HEK293 (cell line): ENCODE measurements at regions not wholly inside any gene's neighbourhood (a gene's known extent, or its start where the extent isn't known, plus 50 kb on each side); places are given as distances from the start of the nearest gene placed in this dataset.

Experiments used
- CTCF ChIA-PET: fragments of 350-600 bp; formaldehyde crosslinking; extraction: SDS; loops from one replicate; lab custom pipeline; 2021; ENCODE audit warnings: antibody characterized with exemption; lab: Yijun Ruan, JAX
- POLR2A ChIA-PET: fragments of 300-600 bp; formaldehyde crosslinking; extraction: SDS; loops from one replicate; lab custom pipeline; 2020; ENCODE audit warnings: antibody characterized with exemption, inconsistent platforms; lab: Yijun Ruan, JAX
- H3K27ac ChIP-seq: fragments of 200-500 bp; sonication (Bioruptor generic); 2 replicates; pipeline ENCODE4 v1.5.1; 2014; ENCODE audit warnings: low read depth, low read length, control low read depth, inconsistent platforms; ENCODE audit errors: extremely low read depth
- H3K36me3 ChIP-seq, 2 experiments: fragments of 200-500 bp in 1 of 2; sonication (Bioruptor generic) in 1 of 2; 1 replicate in 1 of 2; 2 replicates in 1 of 2; pipeline ENCODE4 v1.5.1; 2014 to 2017; ENCODE audit warnings: inconsistent platforms in 2 of 2, low read length in 2 of 2; ENCODE audit not compliant: control insufficient read depth in 2 of 2, insufficient read depth in 1 of 2
- H3K4me1 ChIP-seq: fragments of 200-500 bp; sonication (Bioruptor generic); 2 replicates; pipeline ENCODE4 v1.5.1; 2014; ENCODE audit warnings: mild to moderate bottlenecking, low read length, inconsistent platforms; ENCODE audit not compliant: control insufficient read depth, insufficient read depth
- H3K4me3 ChIP-seq: 2 replicates; pipeline ENCODE4 v1.5.1; 2011; ENCODE audit warnings: low read depth, mild to moderate bottlenecking, control low read depth, low read length, moderate library complexity
- H3K9me3 ChIP-seq: fragments of 200-500 bp; sonication (Bioruptor generic); 2 replicates; pipeline ENCODE4 v1.5.1; 2014; ENCODE audit warnings: low read depth, low read length, inconsistent platforms; ENCODE audit not compliant: control insufficient read depth, insufficient read depth
- FEZF1 ChIP-seq: fragments of 450-650 bp; formaldehyde crosslinking; IDR thresholded peaks from 2 replicates; pipeline ENCODE4 v1.5.1; 2016; ENCODE audit warnings: missing biosample characterization, missing genetic modification characterization
- KLF1 ChIP-seq: fragments of 450-650 bp; formaldehyde crosslinking; IDR thresholded peaks from 2 replicates; pipeline ENCODE4 v1.5.1; 2016; ENCODE audit warnings: missing biosample characterization, missing genetic modification characterization
- MZF1 ChIP-seq: fragments of 450-650 bp; formaldehyde crosslinking; IDR thresholded peaks from 2 replicates; pipeline ENCODE4 v1.5.1; 2017; ENCODE audit warnings: missing biosample characterization, missing genetic modification characterization, borderline replicate concordance
- SP3 ChIP-seq: fragments of 450-650 bp; formaldehyde crosslinking; IDR thresholded peaks from 2 replicates; pipeline ENCODE4 v1.5.1; 2016; ENCODE audit warnings: missing biosample characterization, missing genetic modification characterization
- WT1 ChIP-seq: fragments of 450-650 bp; formaldehyde crosslinking; IDR thresholded peaks from 2 replicates; pipeline ENCODE4 v1.5.1; 2016; ENCODE audit warnings: missing biosample characterization, missing genetic modification characterization
- ZNF132 ChIP-seq: fragments of 450-650 bp; formaldehyde crosslinking; IDR thresholded peaks from 2 replicates; pipeline ENCODE4 v1.5.1; 2017; ENCODE audit warnings: missing biosample characterization, missing genetic modification characterization, borderline replicate concordance
- ZNF155 ChIP-seq: fragments of 450-650 bp; formaldehyde crosslinking; IDR thresholded peaks from 2 replicates; pipeline ENCODE4 v1.5.1; 2016; ENCODE audit warnings: missing biosample characterization, missing genetic modification characterization
- ZNF24 ChIP-seq: fragments of 450-650 bp; formaldehyde crosslinking; IDR thresholded peaks from 2 replicates; pipeline ENCODE4 v1.5.1; 2016; ENCODE audit warnings: missing biosample characterization, missing genetic modification characterization
- ZNF302 ChIP-seq: fragments of 450-650 bp; formaldehyde crosslinking; IDR thresholded peaks from 2 replicates; pipeline ENCODE4 v1.5.1; 2016; ENCODE audit warnings: missing biosample characterization, missing genetic modification characterization, low read depth
- ZNF404 ChIP-seq: fragments of 450-650 bp; formaldehyde crosslinking; IDR thresholded peaks from 2 replicates; pipeline ENCODE4 v1.5.1; 2017; ENCODE audit warnings: missing biosample characterization, missing genetic modification characterization
- ZNF549 ChIP-seq: fragments of 450-650 bp; IDR thresholded peaks from 2 replicates; pipeline ENCODE4 v1.5.1; 2018; ENCODE audit warnings: missing biosample characterization, missing genetic modification characterization, mild to moderate bottlenecking, inconsistent platforms, moderate library complexity
- ZNF629 ChIP-seq: fragments of 450-650 bp; formaldehyde crosslinking; IDR thresholded peaks from 2 replicates; pipeline ENCODE4 v1.5.1; 2017; ENCODE audit warnings: missing biosample characterization, missing genetic modification characterization
- ZNF677 ChIP-seq: fragments of 450-650 bp; IDR thresholded peaks from 2 replicates; pipeline ENCODE4 v1.5.0; 2018; ENCODE audit warnings: missing biosample characterization, mild to moderate bottlenecking, missing genetic modification characterization, moderate library complexity
- TF ChIP-seq, protein P1 (sequence below): IDR thresholded peaks from 2 replicates; pipeline ENCODE4 v1.6.1; 2011; ENCODE audit warnings: mild to moderate bottlenecking, low read depth, low read length, borderline replicate concordance
- TF ChIP-seq, protein P2 (sequence below): fragments of 450-650 bp; formaldehyde crosslinking; IDR thresholded peaks from 2 replicates; pipeline ENCODE4 v1.5.0; 2017; ENCODE audit warnings: missing biosample characterization, missing genetic modification characterization, borderline replicate concordance
- TF ChIP-seq, protein P3 (sequence below): fragments of 450-650 bp; formaldehyde crosslinking; IDR thresholded peaks from 2 replicates; pipeline ENCODE4 v1.5.1; 2016; ENCODE audit warnings: missing biosample characterization, missing genetic modification characterization
- TF ChIP-seq, protein P4 (sequence below): fragments of 450-650 bp; formaldehyde crosslinking; IDR thresholded peaks from 2 replicates; pipeline ENCODE4 v1.5.1; 2016; ENCODE audit warnings: missing biosample characterization, missing genetic modification characterization

DNA sequence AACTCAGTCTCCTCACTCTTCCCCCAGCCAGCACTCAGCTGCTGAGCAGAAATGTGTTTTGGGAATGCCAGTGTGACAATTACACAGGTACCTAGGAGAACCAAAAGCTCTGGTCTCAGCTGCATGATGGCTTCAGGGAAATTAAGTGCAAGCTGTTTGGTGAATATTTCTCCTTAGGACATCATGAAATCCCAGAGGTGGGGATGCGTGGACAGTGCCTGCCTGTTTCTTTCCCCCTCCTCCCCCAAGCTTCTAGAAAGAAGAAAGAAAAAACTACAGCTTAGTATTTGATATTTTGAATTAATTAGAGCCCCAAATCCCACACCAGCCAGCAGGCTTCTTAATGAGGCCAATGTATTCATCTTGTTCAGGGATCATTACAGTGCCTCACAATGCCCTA is 243.0 kb downstream of the IDS start (continued):
- TF ChIP-seq, protein P1, sequence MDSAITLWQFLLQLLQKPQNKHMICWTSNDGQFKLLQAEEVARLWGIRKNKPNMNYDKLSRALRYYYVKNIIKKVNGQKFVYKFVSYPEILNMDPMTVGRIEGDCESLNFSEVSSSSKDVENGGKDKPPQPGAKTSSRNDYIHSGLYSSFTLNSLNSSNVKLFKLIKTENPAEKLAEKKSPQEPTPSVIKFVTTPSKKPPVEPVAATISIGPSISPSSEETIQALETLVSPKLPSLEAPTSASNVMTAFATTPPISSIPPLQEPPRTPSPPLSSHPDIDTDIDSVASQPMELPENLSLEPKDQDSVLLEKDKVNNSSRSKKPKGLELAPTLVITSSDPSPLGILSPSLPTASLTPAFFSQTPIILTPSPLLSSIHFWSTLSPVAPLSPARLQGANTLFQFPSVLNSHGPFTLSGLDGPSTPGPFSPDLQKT: no peak
- TF ChIP-seq FEZF1 (tag by site-specific recombination) (no peak), KLF1 (tag by site-specific recombination) (no peak)
- TF ChIP-seq, all 188 proteins: peak for 0

DNA sequence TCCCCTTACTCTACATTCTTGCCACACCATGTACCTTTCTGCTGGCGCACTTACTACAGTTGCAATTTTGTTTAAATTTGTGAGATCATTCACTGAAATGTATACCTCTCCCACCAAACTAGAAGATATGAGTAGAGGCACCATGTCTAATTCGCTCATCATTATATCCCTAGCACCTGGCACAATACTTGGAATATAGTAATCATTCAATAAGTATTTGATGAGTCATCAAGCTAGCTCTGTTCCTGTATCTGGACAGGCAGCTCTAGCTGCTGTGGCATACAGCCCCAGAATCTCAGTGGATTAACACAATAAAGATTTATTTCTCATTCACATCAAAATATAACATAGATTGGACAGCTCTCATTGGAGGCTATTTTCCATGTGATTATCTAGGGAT is 245.9 kb downstream of the IDS start:
- ChIA-PET POLR2A (no interaction called here), CTCF (interaction anchor here (0.8 kb wide), 1 partner anchor 28 kb away, joined by 3 read pairs; no protein-coding TSS in a partner anchor)
- Histone ChIP-seq H3K36me3 (no peaks in the 10 kb centered on the region), H3K27ac (no peak overlapping the region), H3K9me3 (no peaks in the 10 kb centered on the region)
- TF ChIP-seq ZNF155 (tag by site-specific recombination) (no peak), ZNF24 (tag by site-specific recombination) (no peak)
- TF ChIP-seq, all 188 proteins: peak for 0
- no peaks in the 10 kb centered on the region for H3K4me1 ChIP-seq
- H3K4me3 ChIP-seq: no peak overlapping the region

DNA sequence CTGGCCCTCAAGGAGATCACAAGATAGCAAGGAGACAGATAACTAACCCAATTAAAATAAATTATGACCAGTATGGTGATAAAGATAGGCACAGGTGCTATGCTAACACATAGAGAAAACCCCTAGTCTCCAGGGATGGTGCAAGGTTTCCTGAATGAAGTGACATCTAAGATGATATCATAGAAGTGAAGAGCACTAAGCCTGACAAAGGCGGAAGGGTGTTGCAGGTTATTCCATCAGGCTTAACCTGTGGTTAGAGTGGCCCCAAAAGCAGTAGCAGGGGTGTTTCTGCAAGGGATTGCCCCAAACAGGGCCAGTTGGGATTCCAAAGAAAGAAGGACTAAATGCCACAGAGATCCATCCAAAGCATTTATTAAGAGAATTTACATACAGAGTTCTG is 249.2 kb downstream of the IDS start:
- Histone ChIP-seq H3K27ac (no peak overlapping the region), H3K4me3 (no peak overlapping the region), H3K4me1 (no peaks in the 10 kb centered on the region), H3K9me3 (no peaks in the 10 kb centered on the region), H3K36me3 (no peaks in the 10 kb centered on the region)
- ChIA-PET CTCF (no interaction called here), POLR2A (no interaction called here)
- TF ChIP-seq ZNF404 (no peak), ZNF549 (tag by site-specific recombination) (no peak), ZNF677 (tag by site-specific recombination) (no peak), ZNF302 (tag by site-specific recombination) (no peak), MZF1 (tag by site-specific recombination) (no peak), ZNF155 (tag by site-specific recombination) (no peak), ZNF132 (tag by site-specific recombination) (no peak), SP3 (tag by site-specific recombination) (no peak)
- TF ChIP-seq, protein P2, sequence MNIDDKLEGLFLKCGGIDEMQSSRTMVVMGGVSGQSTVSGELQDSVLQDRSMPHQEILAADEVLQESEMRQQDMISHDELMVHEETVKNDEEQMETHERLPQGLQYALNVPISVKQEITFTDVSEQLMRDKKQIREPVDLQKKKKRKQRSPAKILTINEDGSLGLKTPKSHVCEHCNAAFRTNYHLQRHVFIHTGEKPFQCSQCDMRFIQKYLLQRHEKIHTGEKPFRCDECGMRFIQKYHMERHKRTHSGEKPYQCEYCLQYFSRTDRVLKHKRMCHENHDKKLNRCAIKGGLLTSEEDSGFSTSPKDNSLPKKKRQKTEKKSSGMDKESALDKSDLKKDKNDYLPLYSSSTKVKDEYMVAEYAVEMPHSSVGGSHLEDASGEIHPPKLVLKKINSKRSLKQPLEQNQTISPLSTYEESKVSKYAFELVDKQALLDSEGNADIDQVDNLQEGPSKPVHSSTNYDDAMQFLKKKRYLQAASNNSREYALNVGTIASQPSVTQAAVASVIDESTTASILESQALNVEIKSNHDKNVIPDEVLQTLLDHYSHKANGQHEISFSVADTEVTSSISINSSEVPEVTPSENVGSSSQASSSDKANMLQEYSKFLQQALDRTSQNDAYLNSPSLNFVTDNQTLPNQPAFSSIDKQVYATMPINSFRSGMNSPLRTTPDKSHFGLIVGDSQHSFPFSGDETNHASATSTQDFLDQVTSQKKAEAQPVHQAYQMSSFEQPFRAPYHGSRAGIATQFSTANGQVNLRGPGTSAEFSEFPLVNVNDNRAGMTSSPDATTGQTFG (tag by site-specific recombination): no peak
- TF ChIP-seq, protein P3, sequence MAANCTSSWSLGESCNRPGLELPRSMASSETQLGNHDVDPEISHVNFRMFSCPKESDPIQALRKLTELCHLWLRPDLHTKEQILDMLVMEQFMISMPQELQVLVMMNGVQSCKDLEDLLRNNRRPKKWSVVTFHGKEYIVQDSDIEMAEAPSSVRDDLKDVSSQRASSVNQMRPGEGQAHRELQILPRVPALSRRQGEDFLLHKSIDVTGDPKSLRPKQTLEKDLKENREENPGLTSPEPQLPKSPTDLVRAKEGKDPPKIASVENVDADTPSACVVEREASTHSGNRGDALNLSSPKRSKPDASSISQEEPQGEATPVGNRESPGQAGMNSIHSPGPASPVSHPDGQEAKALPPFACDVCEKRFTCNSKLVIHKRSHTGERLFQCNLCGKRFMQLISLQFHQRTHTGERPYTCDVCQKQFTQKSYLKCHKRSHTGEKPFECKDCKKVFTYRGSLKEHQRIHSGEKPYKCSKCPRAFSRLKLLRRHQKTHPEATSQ (tag by site-specific recombination): no peak

DNA sequence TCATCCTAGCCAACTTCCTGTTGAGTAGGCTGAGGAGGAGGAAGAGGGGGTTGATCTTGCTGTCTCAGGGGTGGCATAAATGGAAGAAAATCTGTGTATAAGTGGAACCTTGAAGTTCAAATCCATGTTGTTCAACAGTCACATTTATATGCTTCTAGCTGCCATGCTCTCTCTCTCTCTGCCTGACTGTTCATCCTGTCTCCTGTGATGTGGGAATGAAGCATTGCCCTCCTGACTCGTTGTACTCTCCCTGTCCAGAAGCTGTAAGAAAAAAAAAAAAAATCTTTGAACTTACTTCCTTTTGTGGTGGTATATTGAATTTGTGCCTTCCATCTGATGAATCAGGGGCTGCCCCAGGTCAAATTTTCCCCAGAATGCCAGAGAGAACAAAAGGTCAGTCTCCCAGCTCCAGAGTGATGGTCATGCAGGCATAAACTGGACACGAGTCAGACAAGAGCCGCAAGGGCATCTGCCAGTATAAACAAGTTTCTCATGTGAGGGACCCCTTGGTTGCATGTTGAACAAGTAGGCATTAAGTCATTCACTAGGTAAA is 257.0 kb downstream of the IDS start:
- H3K9me3 ChIP-seq: no peaks in the 10 kb centered on the region; the same call in 1 of the 2 replicates
- H3K27ac ChIP-seq: no peak overlapping the region
- H3K4me1 ChIP-seq: no peaks in the 10 kb centered on the region
- TF ChIP-seq, protein P4, sequence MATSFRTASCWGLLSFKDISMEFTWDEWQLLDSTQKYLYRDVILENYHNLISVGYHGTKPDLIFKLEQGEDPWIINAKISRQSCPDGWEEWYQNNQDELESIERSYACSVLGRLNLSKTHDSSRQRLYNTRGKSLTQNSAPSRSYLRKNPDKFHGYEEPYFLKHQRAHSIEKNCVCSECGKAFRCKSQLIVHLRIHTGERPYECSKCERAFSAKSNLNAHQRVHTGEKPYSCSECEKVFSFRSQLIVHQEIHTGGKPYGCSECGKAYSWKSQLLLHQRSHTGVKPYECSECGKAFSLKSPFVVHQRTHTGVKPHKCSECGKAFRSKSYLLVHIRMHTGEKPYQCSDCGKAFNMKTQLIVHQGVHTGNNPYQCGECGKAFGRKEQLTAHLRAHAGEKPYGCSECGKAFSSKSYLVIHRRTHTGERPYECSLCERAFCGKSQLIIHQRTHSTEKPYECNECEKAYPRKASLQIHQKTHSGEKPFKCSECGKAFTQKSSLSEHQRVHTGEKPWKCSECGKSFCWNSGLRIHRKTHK (tag by site-specific recombination): no peak
- TF ChIP-seq WT1 (tag by site-specific recombination) (no peak), ZNF629 (tag by site-specific recombination) (no peak)
- TF ChIP-seq, all 188 proteins: peak for 0
- POLR2A ChIA-PET: no interaction called here
- H3K36me3 ChIP-seq: no peaks in the 10 kb centered on the region
- no peak overlapping the region for H3K4me3 ChIP-seq
- CTCF ChIA-PET: interaction anchor here (0.6 to 1.9 kb wide), 3 partner anchors 39 to 911 kb away, joined by 3 to 4 read pairs (median 3); no protein-coding TSS in a partner anchor
